ENCODE measurements at regions not wholly inside any gene's neighbourhood (a gene's known extent, or its start where the extent isn't known, plus 50 kb on each side); places are given as distances from the start of the nearest gene placed in this dataset.

DNA sequence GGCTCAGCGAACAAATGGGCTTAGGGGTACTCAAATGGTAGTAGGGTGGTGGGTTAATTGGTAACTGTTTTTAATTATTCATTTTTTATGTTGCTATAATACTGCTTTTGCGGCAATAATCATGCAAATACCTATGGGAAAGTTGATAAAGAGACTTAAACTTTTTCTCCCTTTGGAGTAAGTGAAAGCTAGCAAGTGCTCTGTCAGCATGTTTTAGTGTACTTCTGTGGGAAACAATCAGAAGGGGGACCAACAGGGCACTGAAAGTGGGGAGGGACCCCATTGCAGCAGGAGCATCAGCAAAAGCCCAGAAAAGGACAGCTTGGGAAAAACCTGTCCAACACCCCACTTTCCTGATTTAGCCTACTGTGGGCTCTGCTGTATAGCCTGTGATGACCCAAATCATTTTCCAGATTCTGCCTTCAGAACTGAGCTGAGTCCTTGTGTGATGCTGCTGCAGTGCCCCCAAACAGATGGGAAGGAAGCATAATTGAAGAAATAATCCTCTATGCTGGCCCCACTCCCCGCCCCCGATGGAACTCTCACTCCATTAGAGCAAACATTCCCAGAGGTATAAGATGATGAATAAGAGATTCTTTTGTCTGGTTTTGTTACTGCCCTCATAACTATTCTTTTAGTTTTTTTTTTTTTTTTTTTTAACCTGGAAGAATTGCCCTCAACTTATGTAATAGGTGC lies 322.8 kb downstream of the CD83 start:
- no peak for DNase-seq

GRCh38 chr6:14440940-14441781 lies 323.6 kb downstream of the CD83 start:
- no peak for DNase-seq

GRCh38 chr6:14442242-14442641 lies 324.7 kb downstream of the CD83 start:
- peak; percentile 62 to 77 (median 74) for DNase-seq

- no peak for DNase-seq
Measured at GRCh38 chr6:14443629-14444268, 326.2 kb downstream of the CD83 start.

DNA sequence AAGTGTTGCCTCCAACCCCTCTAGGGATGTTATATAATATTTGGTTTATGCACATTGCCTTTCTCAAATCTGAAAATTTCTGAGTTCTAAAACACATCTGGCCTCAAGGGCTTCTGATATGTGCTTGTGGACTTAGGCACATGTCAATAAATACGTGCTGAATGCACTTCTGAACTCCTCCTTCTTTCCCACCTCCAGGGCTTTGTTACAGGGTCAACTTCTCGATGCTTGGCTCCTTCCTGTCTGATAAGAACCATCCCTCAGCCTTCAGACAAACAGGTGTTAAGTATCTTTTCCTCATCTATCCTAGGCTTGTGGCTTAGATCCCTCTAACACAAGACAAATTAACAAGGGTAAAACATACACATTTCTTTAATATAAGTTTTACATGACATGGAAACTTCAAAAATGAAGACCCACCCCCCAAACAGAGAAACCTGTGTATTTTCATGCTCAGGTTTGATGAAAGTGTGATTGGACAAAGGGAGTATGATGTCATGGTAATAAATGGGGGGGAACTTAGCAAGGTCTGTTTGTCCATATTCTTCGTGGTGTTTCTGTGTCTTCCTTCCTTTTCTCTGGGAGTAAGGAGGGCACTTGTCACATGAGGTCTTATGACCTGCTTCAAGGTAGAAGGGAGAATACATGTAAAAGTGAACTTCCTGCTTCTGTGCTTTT lies 326.9 kb downstream of the CD83 start:
- no peak for DNase-seq

GRCh38 chr6:14447240-14447639 lies 329.7 kb downstream of the CD83 start:
- DNase-seq = no peak

DNA sequence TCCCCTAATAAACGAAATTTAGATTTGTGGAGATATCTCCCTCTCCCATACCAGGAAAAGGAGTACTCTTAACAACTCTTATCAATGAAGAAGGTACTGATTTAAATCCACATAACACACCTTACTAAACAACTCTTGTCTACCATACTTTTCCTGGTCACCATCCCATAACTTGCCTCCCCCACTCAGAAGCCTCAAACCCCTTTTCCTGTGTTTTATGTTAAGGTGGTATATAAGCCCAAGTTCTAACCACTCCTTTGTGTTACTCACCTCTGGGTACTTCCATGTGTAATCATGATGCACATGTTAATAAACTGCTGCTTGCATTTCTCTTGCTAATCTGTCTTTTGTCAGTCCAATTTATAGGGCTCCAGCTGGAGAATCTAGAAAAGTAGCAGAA lies 330.7 kb downstream of the CD83 start:
- DNase-seq = no peak

DNA sequence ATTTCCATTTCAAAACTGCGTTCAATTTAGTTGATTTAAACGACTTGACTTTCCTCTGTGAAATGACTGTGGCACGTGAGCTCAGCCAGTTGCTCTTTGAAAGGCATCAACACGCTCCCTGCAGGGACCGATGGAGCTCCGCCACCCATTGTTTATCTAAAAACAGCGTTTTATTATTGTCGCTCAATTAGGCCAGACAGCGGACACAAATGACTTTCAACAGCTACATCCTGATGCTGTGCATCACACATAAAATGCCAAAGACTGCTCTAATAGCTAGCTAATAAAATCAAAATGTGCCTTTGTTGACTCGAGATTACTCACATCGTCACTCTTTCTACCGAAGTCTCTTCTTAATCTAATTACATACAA lies 332.5 kb downstream of the CD83 start:
- DNase-seq = no peak

DNA sequence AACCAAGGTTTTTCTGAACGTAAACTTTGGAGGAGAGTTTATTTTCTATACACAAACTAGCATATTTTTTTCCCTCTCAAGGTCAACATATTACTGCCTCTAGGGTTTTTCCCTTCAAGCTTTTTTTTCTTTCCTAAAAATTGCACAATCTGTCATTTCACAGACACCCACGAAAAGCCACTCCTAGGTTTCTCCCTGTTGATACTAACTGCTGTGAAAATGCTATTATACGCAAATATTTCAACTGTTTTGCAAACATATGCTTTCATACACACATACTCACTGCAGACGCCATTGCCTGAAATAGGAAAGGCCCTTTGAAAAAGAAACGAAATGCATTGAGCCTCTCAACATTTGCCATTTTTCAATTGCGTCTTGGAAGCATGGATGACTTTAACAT lies 333.0 kb downstream of the CD83 start:
- DNase-seq = peak; percentile 12 to 68 (median 52)

- no peak for DNase-seq
Measured at GRCh38 chr6:14451594-14452374, 334.2 kb downstream of the CD83 start.

- DNase-seq = no peak
Measured at GRCh38 chr6:14452567-14453527, 335.3 kb downstream of the CD83 start.

- DNase-seq = no peak
Measured at GRCh38 chr6:14453712-14454472, 336.3 kb downstream of the CD83 start.

DNA sequence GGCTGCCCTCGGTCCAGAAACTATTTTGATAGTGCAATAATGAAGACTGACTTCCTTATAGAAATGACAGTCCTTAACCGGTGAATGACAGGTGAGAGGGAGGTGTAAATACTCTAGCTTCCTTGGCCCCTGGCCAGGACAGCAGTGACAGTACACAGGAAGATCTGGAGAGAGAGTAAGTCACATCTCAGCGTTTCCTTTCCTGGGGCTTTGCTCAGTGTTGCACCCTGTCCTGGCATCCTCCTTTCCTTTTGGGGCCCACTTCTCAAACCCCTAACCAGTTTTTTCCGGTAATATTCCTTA lies 336.9 kb downstream of the CD83 start:
- no peak for DNase-seq

DNA sequence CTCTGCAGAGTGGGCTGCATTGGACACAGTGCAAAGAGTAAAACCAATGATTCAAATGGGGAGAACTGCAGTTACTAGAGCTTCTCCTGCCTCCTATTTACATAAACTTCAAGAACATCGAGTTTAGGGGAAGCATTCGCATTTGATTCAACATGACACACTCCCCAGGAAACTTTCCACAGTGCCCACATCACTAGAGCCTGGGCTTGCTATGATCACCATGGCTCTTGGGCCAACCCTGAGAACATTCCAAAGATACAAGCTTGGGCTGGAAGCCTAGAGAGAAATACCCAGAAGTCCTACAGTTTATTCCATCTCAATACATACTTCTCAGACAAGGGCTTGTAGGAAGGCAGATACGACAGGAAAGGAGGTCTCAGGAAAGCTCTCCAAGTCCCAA lies 337.9 kb downstream of the CD83 start:
- peak in 2 of 4 experiments; percentile 10 to 24 for DNase-seq

GRCh38 chr6:14455876-14456648 lies 338.5 kb downstream of the CD83 start:
- DNase-seq = peak; percentile 20 to 57 (median 49)

- DNase-seq = no peak
Measured at GRCh38 chr6:14456941-14457340, 339.4 kb downstream of the CD83 start.

DNA sequence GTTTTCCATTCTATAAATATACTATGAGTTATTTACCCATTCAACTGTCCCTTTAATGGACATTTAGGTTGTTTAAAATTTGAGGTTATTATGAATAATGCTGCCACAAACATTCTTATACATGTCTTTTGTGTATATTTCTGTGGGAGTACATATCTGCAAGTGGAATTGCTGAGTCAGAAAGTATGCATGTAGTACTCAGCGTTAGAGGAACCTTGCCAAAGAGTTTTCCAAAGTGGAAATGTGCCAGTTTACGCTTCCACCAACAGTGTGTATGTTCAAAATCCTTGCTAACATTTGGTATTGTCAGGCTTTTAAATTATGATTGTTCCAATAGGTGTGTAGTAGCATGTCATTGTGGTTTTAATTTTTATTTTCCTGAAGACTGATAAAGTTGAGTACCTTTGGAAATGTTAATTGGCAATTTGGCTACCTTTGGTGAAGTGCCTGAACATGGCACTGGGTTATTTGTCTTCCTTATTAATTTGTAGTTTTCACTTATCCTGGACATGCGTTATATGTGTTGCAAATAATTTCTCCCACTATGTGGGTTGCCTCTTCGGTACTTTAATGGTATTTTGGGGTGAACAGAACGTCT lies 341.2 kb downstream of the CD83 start:
- DNase-seq = peak in 2 of 4 experiments; percentile 35 to 38

DNA sequence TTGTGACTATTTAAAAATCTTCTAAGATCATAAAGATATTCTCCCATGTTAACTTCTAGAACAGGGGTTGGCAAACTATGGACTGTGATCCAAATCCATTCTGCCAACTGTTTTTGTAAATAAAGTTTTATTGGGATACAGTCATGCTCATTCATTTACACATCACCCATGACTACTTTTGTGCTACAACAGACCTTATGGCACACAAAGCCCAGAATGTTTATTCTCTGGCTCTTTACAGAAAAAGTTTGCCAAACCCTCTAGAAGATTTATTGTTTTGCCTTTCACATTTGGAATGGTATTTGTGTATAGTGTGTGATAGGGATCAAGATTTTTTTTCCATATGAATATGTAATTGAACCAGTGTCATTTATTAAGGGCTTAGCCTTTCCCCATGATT lies 341.7 kb downstream of the CD83 start:
- DNase-seq = no peak

- DNase-seq = no peak
Measured at GRCh38 chr6:14460556-14460955, 343.0 kb downstream of the CD83 start.
